HG02678 (cell line): ENCODE measurements at regions not wholly inside any gene's neighbourhood (a gene's known extent, or its start where the extent isn't known, plus 50 kb on each side); places are given as distances from the start of the nearest gene placed in this dataset.
"Not testable (repeated sequence)": the region's sequence is repeated elsewhere in the genome, so short reads cannot be mapped to it uniquely, and the experiment has no call there.

Experiments
- ATAC-seq: cut with Tn5 transposase; IDR thresholded peaks from one replicate; pipeline ENCODE4 v1.9.1; 2021; ENCODE audit warnings: mild to moderate bottlenecking, moderate library complexity; ENCODE audit not compliant: unreplicated experiment

DNA sequence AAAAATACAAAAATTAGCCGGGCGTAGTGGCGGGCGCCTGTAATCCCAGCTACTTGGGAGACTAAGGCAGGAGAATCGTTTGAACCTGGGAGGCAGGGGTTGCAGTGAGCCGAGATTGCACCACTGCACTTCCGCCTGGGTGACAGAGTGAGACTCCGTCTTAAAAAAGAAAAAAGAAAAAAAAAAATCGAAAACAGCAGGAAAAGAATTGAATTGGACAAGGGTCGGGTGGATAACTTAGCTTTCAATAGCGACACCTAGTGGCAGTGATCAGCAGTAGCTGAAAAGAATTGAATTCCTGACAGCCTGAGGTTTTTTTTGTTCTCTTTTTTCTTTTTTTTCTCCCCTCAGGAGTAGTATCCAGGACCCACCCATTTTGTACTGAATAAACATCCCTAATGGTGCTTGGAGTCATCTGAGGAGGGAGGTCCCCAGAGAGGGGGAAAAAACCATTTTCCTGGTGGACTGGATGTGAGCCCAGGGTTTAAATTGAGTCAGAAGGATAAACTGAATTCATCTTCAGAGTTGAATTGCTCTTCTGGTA lies 55.1 kb downstream of the CYCS start:
- ATAC-seq, result no peak

- no peak for ATAC-seq
Measured at GRCh38 chr7:25068502-25069213, 56.4 kb downstream of the CYCS start.

GRCh38 chr7:25067726-25068501 lies 57.1 kb downstream of the CYCS start:
- no peak for ATAC-seq

DNA sequence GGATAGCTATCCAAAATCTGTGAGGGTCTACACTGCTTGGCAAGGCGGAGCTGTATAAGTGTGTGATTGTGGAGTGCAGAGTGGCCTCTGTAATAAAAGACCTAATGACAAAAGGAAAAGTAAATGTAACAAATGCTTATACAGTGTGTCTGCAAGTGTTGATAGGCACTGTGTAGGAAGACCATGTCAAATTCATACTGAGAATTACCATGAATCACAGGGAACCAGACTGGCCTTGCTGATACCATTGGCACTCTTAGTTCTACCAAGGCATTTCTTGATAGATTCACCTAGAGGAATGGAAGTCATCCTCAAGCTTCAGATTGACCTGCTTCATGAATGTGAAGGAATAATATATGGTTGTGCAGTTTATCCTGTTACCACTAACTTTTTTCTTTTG lies 58.8 kb downstream of the CYCS start:
- no peak for ATAC-seq

DNA sequence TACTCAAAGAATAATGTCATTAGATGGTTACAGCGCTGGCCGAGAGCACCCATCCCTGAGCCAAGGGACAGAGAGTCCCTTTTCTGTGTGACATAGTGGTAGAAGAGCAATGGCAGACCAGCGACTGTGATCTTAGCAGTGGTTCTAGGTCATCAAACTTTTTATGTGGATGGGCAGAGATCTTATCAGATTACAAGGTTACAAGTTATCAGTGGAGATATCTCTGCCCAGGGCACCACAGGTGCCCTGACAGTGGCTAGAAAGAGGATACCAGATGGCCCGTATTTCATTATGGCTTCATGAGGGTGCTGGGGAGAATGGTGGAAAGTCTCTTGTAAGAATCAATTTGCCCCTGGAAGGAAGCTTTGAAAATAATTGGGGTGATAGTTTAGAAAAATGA lies 62.7 kb downstream of the CYCS start:
- ATAC-seq, result no peak

DNA sequence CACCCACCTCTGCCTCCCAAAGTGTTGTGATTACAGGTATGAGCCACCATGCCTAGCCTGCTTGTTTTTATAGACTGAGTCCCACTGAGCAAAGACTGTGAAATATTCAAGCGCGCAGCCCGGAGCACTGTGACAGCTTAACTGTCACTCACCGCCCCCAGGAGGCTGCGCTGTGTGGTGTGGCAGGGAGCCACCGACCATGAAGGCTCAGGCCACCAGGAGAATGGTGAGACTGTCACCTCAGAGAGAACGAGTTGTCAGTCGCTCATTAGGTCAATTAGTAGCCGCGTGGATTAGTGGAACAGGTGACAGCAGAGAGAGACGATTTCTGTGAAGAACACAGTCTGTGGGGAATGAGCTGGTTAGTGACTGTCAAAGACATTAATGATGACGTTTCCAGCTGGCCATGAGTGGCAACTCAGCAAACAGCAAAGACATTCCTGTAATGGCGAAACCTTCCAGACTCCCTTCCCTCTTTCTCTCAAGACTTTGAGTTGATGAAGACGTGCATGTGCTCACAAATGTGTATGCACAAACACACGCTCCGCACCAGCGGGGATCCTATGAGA lies 64.5 kb downstream of the CYCS start:
- no peak for ATAC-seq

GRCh38 chr7:25059576-25059975 lies 65.5 kb downstream of the CYCS start:
- no peak for ATAC-seq

- no peak for ATAC-seq
Measured at GRCh38 chr7:25056368-25056767, 68.7 kb downstream of the CYCS start.

DNA sequence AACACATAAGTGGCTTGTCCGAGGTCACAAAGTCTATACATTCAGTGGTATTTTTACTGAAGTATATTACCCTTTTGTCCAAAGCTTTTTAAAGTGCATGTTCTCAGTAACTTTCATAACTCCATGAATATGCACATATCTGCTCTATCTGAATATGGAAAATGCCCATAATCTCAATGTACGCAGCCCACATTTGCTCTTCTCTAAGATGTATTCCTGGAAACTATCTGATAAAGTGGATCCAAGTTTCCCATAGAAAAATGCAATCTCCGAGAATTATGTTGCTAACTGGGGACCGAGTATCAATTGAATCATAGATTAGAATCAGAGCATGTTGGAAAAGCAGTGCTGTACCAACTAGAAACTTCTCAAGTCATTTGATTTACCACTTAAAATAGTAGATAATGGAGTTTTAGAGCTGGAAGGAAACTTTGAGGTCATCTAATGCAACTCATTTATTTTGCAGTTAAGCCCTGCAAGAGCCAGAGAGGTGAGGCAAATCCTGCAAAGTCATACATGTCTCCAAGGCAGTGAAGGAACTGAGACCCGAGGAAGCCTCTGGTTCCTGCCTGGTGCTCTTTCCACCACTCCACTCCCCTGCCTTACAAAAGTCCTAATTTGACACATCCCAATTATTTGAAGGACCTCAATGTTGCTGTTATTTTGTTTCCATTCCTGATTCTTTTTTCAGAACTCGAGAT lies 69.4 kb downstream of the CYCS start:
- no peak for ATAC-seq

DNA sequence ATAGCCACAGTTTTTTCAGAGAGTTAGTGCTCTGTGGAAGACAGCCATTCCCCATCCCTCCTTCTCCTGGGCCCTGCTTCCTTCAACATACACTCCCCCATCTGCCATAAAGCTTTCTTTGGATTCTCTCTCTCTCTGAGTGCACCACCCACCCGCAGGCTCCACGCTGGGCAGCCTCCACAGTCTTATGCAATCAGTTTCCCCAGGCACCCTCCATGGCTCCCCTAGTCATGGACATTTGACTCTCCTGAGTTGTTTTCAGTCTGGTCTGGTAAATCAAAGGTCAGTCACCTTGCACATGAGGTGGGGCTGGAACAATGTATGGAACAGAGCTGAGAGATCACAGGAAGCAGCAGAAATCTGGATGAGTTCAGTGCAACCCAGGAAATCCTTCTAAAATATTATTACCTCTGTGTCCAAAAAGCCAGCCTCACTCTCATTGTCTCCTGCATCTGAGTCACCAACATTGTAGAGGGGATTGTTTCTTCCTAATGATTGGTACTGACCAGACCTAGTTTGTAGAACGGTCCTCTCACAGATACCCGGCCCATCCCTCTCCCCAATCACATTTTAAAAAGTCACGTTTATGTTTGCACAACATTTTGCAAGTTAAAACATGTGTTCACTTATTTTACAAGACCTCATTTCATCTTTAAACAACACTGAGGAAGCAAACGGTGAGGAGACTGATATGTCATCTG lies 70.1 kb downstream of the CYCS start:
- ATAC-seq, result no peak

DNA sequence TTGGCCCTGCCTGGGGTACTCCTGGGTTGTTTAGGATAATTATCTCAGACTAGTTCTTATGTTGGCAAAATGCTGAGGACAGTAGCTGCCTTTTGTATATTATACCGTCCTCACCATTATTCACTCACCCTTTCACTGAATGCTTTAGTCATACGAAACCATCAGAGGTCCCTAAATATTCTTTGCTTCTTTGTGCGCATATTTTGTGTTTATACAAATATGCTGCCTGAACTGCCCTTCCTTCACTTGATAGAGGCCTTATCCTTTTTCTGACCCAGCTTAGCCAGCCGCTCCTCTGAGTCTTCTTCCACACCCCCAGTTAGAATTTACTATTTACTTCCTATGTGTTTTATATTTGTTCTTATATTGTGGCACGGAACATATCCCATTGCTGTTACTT lies 70.2 kb upstream of the OSBPL3 start:
- ATAC-seq, result no peak

DNA sequence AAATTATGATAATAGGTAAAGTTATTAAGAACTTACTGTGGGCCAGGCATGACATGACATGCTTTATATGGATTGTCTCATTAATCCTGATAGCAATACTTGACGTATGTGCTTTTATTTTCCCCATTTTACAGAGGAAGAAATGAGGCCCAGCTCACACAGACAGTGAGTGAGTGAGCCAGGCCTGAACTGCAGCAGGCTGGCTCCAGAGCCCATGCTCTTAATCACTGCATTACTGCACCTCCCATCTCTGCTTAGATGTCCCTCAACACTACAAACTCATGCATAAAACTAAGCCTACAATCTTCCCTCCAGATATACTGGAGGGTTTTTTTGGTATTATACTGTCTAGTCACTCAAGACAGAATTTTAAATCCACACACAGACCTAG lies 68.5 kb upstream of the OSBPL3 start:
- no peak for ATAC-seq

DNA sequence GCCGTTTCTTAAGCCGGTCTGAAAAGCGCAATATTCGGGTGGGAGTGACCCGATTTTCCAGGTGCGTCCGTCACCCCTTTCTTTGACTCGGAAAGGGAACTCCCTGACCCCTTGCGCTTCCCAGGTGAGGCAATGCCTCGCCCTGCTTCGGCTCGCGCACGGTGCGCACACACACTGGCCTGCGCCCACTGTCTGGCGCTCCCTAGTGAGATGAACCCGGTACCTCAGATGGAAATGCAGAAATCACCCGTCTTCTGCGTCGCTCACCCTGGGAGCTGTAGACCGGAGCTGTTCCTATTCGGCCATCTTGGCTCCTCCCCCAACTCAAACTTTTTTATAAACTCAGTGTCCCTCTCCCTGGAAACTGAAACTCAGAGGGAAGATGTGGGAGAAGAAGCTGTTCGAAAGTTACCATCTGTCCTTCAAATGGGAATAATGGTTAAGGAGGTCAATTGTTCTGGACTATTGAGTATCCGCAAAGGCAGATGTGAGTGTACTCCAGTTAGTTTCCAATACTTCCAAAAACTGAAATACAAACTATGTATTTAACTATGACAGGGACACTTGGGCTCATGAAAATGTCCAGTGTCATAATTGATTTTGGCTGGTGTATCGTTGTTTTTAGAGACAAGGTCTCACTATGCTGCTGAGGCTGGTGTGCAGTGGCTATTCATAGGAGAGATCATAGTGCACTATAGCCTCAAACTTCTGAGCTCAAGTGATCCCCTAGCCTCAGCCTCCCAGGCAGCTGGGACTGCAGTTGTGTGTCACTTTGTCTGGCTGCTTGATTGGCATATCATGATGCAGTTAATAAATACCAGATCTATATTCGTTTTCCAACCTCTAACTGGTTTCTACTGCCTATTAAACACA lies 67.8 kb upstream of the OSBPL3 start:
- not testable (repeated sequence) for ATAC-seq

DNA sequence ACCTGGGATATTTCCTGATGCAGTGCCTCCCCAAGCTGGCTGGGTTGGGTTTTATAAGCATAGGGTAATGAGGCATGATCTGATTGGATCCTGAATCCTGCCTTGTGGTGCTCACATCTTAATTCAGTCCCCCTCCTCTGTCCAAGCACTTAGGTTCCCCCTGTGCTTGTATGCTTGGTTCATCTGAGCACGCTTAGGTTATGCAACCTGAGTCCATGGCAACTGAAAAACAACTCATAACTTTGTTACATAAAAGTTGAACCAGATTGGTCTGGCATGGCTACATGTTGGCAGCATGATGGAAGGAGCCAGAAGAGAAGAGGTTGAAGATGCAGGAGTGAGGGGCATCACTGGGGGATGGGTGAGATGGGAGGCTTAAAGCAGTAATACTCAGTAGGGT lies 57.3 kb upstream of the OSBPL3 start:
- ATAC-seq, result no peak

GRCh38 chr7:25035274-25035673 lies 55.3 kb upstream of the OSBPL3 start:
- ATAC-seq, result no peak

- ATAC-seq, result no peak
Measured at GRCh38 chr7:25034136-25034535, 54.2 kb upstream of the OSBPL3 start.

GRCh38 chr7:25032774-25033743 lies 53.1 kb upstream of the OSBPL3 start:
- ATAC-seq, result no peak

DNA sequence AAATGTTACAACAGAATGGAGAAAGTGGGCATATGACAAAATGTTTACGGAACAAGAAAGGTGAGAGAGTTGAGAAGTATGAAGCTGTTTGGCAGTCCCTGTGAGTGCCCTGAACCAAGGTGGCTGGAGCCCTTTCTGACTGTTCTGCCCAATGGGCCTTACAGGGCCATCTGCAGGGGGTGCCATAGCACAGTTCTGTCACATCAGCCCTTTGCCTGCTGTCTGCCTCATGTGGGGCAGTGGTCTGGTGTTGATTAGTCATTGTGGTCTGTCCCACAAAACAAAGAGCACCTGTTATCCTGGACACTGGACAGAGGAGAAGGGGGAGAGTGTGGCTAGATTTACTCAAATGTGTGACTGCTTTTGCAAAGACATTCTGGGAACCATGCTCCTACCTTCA lies 51.5 kb upstream of the OSBPL3 start:
- peak; percentile 23 for ATAC-seq

DNA sequence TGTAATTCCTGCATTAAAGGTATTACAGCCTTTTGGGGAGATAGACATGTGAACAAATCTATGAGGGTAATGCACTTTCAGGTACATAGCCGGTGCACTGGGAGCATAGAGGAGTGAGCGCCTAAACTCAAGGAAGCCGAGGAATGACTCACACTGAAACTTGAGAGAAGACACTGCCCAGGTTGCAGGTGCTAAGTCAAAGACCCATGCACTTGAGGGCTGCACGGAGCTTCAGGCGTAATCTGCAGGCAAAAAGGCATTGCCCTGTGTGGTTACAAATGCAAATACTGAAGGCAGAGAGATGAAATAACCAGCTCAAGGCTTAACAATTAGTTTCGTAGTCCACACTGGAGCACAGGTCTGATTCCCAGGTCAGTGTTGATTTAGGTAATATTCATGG lies 51.0 kb upstream of the OSBPL3 start:
- ATAC-seq, result peak; percentile 92
